ENCODE measurements at regions not wholly inside any gene's neighbourhood (a gene's known extent, or its start where the extent isn't known, plus 50 kb on each side); places are given as distances from the start of the nearest gene placed in this dataset.

DNA sequence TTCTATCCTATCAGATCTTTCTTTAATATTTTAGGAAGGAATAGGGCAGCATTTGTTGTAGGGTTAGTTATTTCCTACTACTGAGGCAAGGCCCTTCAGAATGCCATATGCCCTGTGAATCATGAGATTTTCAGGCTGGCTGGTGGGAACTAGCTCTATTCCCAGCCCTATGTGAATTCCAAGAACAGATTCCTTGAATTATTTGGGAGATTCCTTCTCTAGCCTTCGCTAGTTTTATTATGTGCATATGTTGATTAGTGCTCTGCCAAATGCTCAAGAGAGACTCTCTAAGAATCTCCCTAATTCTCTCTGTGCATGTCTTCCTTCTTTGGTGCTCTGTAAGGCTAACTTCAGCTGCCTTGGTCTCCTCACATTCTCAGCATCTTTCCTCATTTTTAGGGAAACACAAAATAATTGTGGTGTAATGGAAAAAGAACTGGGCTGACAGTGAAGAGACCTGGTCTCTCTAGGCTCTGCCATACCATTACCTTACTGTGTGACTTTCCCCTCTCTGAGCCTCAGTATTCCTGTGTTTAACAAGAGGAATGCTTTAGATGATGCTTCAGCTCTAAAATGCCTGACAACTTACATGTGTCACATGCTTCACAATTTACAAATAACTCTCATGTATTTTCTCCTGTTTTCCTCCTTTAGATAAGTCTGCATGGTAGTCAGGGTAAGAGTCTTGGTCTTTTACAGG is 79.7 kb downstream of the VMA21 start:
- intact Hi-C loops (cut with micrococcal nuclease) = no loop called here

GRCh38 chrX:151478058-151478457 is 81.1 kb downstream of the VMA21 start:
- intact Hi-C loops (cut with micrococcal nuclease) = no loop called here

- intact Hi-C loops (cut with micrococcal nuclease) = loop anchor here (2.0 kb wide), 1 partner anchor 338 kb away; no protein-coding TSS in a partner anchor
These were observed 74.8 kb upstream of the PASD1 start for GRCh38 chrX:151488677-151489076.

GRCh38 chrX:151505796-151506195 is 57.7 kb upstream of the PASD1 start:
- intact Hi-C loops (cut with micrococcal nuclease) = loop anchor here (1.0 to 5.0 kb wide), 2 partner anchors 176 to 353 kb away; no protein-coding TSS in a partner anchor

DNA sequence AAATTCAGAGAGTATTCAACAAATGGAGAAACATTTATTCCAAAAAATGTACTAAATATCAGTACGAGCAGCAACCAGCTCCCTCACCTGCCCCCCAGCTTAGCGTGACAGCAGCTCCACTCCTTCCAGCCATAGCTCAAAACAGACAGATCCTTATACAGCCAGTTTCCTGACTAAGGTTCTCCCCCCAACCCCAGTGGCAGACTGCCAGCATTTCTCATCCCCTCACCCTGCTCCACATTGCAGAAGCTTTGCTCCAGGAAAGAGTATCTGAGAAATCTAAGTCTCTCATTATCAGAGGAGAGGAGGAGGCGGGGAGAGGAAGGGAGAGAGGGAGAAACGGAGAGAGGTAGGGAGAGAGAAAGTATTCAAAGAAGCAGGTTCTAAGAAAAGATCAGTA is 53.3 kb upstream of the PASD1 start:
- intact Hi-C loops (cut with micrococcal nuclease) = no loop called here

DNA sequence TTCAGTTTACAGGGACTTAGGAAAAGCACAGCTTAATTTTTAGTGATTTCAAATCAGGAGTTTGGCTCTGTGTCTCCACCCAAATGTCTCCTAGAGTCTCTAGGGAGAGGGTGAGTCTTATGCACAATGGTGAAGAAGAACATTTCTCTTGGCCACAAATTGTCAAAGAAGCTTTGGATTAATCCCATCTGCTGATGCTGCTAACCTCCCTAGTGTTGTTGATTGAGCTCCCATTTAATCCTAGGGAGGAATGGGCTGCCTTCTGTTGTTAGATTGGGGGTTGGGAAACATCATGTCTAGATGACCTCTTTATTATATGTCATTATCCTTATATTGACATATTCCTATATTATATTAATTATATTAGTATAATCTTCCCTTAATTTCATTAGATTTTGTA is 50.0 kb upstream of the PASD1 start:
- intact Hi-C loops (cut with micrococcal nuclease) = no loop called here

All from T-helper 1 cell treated with Interleukin-12 subunit alpha and Interleukin-12 subunit beta and Interleukin-4 antibody, amounts not matched to agents 30 ng/mL and 1 ng/mL, for 36 hours (primary cell).